ENCODE measurements at regions not wholly inside any gene's neighbourhood (a gene's known extent, or its start where the extent isn't known, plus 50 kb on each side); places are given as distances from the start of the nearest gene placed in this dataset.

GRCh38 chr6:164554226-164554625, 755.2 kb downstream of the C6orf118 start:
- DNase-seq (ENCODE audit: extremely low spot score), result no peak
- 78% methylated on average over 3 of the region's 3 CpGs for WGBS
- Histone ChIP-seq H3K9me3 (no peaks in the 10 kb centered on the region), H3K27me3 (no peaks in the 10 kb centered on the region), H3K4me3 (no peak overlapping the region), H3K4me1 (no peaks in the 10 kb centered on the region), H3K27ac (replicated peaks in 1 of 4) (no peak overlapping the region), H3K36me3 (no peaks in the 10 kb centered on the region)
- TF ChIP-seq CTCF (IDR thresholded peaks at IDR 0.05) (no peak), POLR2A (IDR thresholded peaks at IDR 0.05; ENCODE audit: low read depth) (no peak), EP300 (IDR thresholded peaks at IDR 0.05) (no peak), POLR2AphosphoS5 (IDR thresholded peaks at IDR 0.05) (no peak)
- intact Hi-C loops (cut with DNase I), result no loop called here

GRCh38 chr6:164551706-164552105, 757.7 kb downstream of the C6orf118 start:
- Histone ChIP-seq H3K9me3 (no peaks in the 10 kb centered on the region), H3K4me3 (no peak overlapping the region), H3K36me3 (no peaks in the 10 kb centered on the region), H3K27me3 (no peaks in the 10 kb centered on the region), H3K27ac (replicated peaks in 1 of 4) (no peak overlapping the region), H3K4me1 (no peaks in the 10 kb centered on the region)
- no peak for DNase-seq (ENCODE audit: extremely low spot score)
- intact Hi-C loops (cut with DNase I), result no loop called here
- TF ChIP-seq EP300 (IDR thresholded peaks at IDR 0.05) (no peak), POLR2A (IDR thresholded peaks at IDR 0.05; ENCODE audit: low read depth) (no peak), POLR2AphosphoS5 (IDR thresholded peaks at IDR 0.05) (no peak), CTCF (IDR thresholded peaks at IDR 0.05) (no peak)
- WGBS, result 69% methylated on average over 4 of the region's 4 CpGs

- TF ChIP-seq CTCF (IDR thresholded peaks at IDR 0.05) (no peak), POLR2A (IDR thresholded peaks at IDR 0.05; ENCODE audit: low read depth) (no peak), EP300 (IDR thresholded peaks at IDR 0.05) (no peak), POLR2AphosphoS5 (IDR thresholded peaks at IDR 0.05) (no peak)
- intact Hi-C loops (cut with DNase I), result no loop called here
- Histone ChIP-seq H3K27ac (replicated peaks in 1 of 4) (no peak overlapping the region), H3K27me3 (no peaks in the 10 kb centered on the region), H3K9me3 (no peaks in the 10 kb centered on the region), H3K4me3 (no peak overlapping the region), H3K4me1 (no peaks in the 10 kb centered on the region), H3K36me3 (no peaks in the 10 kb centered on the region)
- no peak for DNase-seq (ENCODE audit: extremely low spot score)
- WGBS, result 73% methylated on average over 3 of the region's 3 CpGs
Observed at GRCh38 chr6:164547076-164547475, 762.3 kb downstream of the C6orf118 start.

- Histone ChIP-seq H3K4me3 (no peak overlapping the region), H3K27ac (replicated peaks in 1 of 4) (no peak overlapping the region), H3K9me3 (no peaks in the 10 kb centered on the region), H3K27me3 (no peaks in the 10 kb centered on the region), H3K4me1 (no peaks in the 10 kb centered on the region), H3K36me3 (no peaks in the 10 kb centered on the region)
- 56% methylated on average over 2 of the region's 2 CpGs for WGBS
- DNase-seq (ENCODE audit: extremely low spot score), result no peak
- intact Hi-C loops (cut with DNase I), result no loop called here
- no peak for TF ChIP-seq EP300 (IDR thresholded peaks at IDR 0.05)
- TF ChIP-seq CTCF (IDR thresholded peaks at IDR 0.05), result no peak
- TF ChIP-seq POLR2AphosphoS5 (IDR thresholded peaks at IDR 0.05), result no peak
- TF ChIP-seq POLR2A (IDR thresholded peaks at IDR 0.05; ENCODE audit: low read depth), result no peak
Observed at GRCh38 chr6:164546263-164546662, 763.1 kb downstream of the C6orf118 start.

- no peak overlapping the region for H3K27ac ChIP-seq (replicated peaks in 1 of 4)
- intact Hi-C loops (cut with DNase I), result no loop called here
Observed at GRCh38 chr6:164534070-164534766, 775.2 kb downstream of the C6orf118 start.

More at GRCh38 chr6:164534070-164534766, 775.2 kb downstream of the C6orf118 start:
- no peaks in the 10 kb centered on the region for H3K27me3 ChIP-seq
- no peak for TF ChIP-seq POLR2A (IDR thresholded peaks at IDR 0.05; ENCODE audit: low read depth)
- TF ChIP-seq POLR2AphosphoS5 (IDR thresholded peaks at IDR 0.05), result no peak
- TF ChIP-seq CTCF (IDR thresholded peaks at IDR 0.05), result no peak
- TF ChIP-seq EP300 (IDR thresholded peaks at IDR 0.05), result no peak
- no peak for DNase-seq (ENCODE audit: extremely low spot score)
- H3K9me3 ChIP-seq, result no peaks in the 10 kb centered on the region
- H3K36me3 ChIP-seq, result no peaks in the 10 kb centered on the region
- WGBS, result 87% methylated on average over 10 of the region's 10 CpGs
- H3K4me1 ChIP-seq, result no peaks in the 10 kb centered on the region
- H3K4me3 ChIP-seq, result no peak overlapping the region

All from esophagus muscularis mucosa (tissue), 4 donors.